D341Med (cell line): ENCODE measurements at regions not wholly inside any gene's neighbourhood (a gene's known extent, or its start where the extent isn't known, plus 50 kb on each side); places are given as distances from the start of the nearest gene placed in this dataset.
"Not testable (repeated sequence)": the region's sequence is repeated elsewhere in the genome, so short reads cannot be mapped to it uniquely, and the experiment has no call there.

ENCODE experiments used
- DNase-seq: peaks from one replicate; pipeline ENCODE4 v3.0.0; 2012; ENCODE audit warnings: low spot score

DNA sequence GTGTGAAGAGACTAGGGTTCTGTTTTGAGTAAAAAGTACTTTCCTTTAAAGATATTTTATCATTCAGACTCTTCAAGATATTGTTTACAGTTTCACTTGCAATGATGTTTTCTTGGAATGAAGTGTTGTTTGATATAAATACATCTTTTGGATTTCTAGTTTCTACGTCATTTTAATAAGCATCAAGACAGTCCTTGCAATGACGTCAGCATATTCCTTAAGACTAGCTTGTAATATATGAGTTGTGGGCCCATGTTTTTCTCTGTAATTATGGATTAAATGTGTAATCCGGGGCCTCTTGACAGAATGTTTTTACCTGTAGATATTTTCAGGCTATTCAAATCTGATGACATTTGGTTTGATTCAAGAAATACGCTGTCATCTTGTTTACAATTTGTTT lies 66.1 kb downstream of the RBMX2 start:
- peak; percentile 10 for DNase-seq

DNA sequence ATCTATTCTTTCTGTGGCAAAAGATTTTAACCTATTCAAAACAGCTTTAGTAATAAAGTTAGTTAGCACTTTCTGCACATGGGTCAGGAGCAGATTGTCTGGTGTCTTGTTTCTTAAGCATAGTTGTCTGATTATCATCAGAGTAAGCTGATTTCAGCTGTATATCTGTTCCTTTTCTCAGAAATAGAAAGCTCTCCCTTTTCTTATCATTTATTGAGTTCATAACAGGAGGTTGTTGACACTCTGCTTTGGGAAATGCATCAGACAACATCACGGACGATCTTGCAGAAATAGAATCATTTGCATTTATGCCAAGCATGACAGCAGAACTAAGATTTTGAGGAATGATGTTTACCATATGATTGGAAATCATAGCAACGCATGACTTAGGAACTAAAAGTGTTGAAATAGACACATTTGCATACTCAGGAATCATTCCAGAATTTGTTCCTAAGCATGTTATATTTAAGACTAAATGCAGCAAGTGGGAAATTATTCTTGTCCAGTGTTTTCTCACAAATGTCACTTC lies 66.7 kb downstream of the RBMX2 start:
- no peak for DNase-seq

DNA sequence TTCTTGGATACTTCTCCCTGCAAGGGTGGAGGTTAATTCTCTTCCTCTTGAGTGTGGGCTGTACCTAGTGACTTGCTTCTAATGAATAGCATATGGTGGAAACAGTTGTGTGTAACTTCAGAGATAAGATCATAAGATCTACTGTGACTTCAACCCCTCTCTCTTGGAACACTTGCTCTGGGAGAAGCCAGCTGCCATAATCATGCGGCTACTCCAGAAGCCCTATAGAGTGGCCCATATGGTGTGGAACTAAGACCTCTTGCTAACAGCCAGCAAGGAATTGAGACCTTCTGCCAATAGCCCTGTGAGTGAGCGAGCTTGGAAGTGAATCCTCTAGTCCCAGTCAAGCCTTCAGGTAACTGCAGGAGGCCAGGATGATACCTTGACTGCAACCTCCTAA lies 81.1 kb downstream of the RBMX2 start:
- DNase-seq: no peak

DNA sequence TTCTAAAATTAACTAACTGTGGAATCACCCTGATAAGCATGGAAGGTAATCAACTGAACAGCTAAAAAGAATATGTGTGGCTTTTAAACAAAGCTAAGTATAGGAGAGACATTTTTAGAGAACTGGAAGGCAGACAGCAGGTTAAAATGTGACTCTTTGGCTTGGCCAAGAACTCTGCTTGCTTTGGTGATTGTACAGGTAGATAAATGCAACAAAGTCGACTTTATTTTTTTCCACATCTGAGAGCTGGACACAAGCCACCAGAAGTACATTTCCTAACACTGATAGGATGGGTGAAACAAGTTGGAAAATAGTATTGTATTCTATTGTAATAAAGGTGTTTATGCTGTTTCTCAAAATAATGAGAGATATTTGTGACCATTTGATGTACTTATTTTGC lies 84.1 kb downstream of the RBMX2 start:
- DNase-seq: no peak

DNA sequence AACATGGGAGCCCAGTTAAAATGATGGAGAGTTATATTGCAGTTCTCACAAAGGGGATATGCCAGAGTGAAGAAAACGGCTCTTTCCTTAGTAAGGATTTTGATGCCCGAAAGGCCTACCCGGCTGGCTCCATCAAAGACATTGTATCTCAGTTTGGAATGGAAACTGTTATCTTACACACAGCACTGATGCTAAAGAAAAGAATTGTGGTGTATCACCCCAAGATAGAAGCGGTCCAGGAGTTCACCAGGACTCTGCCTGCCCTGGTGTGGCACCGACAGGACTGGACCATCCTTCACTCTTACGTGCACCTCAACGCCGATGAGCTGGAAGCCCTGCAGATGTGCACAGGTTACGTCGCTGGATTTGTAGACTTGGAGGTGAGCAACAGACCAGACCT lies 93.7 kb downstream of the RBMX2 start:
- DNase-seq: not testable (repeated sequence)

DNA sequence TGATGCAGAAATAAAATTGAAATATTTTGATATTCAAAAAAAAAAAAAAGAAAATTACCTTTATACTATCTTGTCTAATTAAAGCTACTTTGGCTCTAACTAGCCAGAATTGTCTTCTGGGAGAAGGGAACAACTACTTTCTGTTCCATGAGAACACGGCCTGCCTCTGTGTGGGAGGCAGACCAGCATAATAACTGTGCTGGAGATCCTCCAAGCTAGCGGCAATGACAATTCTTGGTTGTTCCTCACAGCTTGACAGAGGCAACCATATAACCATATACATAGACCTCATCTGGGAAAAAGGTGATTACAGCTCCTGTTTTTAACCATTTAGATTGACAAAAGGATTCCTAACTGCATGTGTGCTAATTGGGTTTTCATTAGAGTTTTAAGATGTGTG lies 95.7 kb downstream of the RBMX2 start:
- no peak for DNase-seq

DNA sequence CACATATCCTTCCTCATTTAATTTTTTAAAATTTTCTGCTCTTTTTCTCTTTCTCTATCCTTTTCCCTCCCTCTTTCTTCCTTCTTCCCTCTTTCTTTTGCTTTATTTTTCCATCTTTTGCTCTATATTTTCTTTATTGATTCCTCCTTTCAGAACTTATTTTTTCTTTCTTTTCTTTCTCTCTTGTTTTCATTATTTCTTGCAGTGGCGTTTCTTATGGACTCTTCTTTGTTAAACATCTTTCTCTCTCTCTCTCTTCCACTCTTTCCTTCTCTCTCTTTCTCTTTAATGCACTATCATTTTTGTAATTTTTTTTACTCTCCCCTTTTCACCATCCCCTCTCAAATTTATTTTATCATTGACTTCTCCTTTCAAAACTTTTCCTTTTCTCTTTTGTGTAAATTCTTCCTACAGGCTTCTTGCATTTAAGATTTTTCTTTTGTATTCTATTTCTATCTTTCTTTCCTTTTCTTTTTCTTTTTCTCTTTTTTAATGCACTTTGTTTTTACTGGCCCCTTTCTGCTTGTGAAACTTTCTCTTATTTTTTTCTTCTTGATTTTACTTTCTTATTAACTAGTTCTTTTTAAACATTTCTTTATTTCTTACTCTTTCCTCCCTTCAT lies 97.0 kb downstream of the RBMX2 start:
- DNase-seq: no peak

DNA sequence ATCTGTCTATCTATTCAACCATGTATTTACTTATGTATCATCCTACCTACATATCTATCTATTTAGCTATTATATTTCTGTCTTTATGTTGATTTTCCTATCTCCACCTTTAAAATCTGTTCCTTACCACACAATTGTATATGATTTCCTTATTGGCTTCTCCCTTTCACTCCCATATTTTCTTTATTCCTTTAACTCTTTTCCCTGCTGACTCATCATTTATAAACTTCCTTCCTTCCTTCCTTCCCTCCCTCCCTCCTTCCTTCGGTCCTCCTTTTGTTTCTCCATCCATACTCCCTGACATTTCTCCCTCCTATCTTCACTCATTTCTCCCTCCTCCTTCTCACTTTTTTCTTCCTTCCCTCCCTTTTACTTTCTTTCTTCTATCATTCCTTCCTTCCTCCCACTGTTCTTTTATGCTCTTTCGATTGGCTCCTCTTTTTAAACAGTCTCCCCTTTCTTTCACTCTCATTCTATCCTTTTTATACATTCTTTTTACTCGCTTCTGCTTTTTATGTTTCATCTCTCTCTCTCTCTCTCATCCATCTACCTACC lies 100.3 kb downstream of the RBMX2 start:
- no peak for DNase-seq

DNA sequence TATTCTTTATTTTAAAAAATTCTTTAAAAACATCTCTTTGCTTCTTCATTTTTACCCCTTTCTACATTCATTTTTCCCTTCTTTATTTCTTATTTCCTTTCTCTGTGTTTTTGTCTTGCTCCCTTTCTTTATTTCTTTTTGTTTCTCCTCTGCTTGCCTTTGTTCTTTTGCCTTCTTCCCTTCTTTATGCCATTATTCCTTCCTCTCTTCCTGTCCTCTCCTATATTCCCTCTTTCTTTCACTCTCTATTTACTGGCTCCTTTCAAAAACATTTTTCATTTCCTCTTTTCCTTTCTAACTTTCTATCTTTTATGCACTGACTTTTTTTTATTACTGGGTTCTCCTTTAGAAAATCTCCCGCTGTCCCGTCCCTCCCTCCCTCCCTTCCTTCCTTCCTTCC lies 102.2 kb downstream of the RBMX2 start:
- DNase-seq: no peak

DNA sequence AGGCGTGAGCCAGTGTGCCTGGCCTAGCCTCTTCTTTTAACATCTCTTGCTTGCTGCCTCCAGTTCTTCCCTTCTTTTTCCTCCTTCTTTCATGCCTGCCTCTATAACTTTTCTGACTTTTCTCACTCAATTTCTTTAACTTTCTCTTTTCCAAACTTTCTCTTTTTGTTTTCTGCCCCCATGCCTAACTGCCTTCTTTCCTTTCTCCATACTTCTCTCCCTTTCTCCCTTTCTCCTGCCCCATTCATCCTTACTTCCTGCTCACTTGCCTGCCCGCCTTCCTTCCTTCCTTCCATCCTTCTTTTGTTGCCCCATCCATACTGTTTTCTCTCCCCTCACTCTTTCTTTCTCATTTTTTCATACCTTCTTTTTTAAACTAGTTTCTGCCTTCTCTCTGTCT lies 105.2 kb downstream of the RBMX2 start:
- no peak for DNase-seq

DNA sequence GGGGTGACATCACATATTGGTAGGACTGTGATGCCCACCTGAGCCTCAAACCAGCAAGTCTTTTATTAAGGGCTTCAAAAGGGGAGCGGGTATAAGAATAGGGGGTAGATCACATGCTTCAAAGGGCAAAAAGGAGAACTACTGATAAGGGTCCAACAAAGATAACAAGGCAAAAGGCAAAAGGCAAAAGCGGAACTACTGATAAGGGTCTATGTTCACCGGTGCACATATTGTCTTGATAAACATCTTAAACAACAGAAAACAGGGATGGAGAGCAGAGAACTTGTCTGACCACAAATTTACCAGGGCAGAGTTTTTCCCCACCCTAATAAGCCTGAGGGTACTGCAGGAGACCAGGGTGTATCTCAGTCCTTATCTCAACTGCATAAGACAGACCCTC lies 110.7 kb downstream of the RBMX2 start:
- not testable (repeated sequence) for DNase-seq

DNA sequence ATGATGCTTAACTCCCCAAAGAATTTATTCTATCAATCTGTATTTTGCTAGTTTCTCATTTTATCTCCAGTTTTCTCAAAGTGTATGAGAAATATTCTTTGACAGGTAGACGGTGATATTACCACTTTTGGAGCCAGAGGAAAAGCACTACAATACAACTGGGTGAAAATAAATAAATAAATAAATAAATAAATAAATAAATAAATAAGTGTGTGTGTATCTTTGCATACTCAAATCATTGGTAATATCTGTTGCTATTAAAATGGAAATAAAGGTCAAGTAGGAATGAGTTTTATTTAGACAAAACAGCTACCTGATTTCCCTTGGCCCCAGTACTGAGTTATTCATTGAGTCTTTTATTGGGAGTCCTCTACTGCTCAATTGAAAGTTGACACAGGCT lies 114.3 kb downstream of the RBMX2 start:
- no peak for DNase-seq

DNA sequence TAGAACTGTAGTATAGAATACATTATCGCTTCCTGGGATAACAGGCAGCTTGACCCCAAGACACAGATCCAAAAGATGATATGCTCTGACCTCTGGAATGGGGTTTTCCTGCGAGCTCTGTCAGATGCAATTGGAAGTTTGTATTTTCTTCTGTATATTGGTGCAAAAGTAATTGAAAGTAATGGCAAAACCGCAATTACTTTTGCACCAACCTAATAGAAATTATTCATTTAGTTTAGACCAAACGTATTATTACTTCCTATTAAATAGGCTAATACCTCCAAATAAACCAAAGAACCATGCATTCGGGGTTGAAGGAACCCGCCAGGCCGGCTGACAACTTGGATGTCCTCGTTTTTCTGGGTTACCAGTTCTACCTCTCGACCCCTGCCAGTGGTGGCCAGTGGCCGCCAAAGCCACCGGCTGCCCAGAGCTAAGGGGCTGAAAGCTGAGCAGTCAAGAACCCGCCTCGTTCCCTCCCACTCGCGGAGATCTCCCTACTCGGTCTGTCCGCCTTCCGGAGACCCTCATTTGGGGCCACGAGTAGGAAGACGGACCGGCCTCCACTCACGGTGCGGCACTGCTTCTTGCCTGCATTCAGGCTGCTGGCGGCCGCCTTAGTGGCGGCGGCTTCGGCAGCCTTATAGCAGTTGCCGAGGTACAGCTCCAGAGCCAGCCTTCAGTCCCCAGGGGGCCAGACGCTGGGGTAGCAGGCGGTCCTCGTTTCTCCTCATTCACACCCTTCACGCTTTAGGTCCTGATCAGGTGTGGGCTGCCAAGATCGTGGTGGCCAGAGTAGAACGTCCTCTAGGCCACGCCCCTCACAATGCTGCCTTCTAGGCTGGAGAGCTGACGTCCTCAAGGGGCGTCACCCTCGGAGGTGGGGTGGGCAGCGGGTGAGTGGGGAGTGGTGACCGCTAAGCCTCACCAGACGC lies 121.9 kb downstream of the RBMX2 start:
- DNase-seq: peak; percentile 64

DNA sequence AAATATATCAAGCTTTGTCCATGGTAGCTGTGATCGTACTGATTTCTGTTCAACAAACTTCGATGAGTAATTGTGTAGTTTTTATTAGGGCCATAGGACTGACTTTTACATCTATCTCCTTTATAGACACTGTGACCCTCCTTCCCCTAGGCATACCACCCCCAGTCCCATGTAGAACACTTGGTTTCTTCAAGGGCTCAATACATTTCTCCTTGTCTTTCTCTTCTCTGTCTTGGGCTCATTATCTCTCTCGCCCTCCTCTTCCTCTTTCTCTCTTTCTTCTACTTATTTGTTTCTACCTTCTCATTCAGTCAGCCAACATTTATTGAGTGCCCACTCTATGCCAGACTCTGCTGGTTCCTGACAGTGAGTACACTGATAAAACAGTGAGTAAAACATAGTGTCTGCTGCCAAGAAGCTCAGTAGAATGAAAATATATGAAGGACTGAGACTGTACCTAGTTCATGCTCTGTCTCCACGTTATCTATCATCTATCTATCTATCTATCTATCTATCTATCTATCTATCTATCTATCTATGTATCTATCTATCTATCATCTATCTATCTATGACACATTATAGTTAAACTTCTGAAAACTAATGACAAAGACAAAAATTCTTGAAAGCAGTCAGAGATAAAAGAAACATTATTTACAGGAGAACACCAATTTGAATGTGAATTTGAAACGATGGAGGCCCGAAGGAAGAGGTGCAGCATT lies 122.8 kb downstream of the RBMX2 start:
- no peak for DNase-seq

DNA sequence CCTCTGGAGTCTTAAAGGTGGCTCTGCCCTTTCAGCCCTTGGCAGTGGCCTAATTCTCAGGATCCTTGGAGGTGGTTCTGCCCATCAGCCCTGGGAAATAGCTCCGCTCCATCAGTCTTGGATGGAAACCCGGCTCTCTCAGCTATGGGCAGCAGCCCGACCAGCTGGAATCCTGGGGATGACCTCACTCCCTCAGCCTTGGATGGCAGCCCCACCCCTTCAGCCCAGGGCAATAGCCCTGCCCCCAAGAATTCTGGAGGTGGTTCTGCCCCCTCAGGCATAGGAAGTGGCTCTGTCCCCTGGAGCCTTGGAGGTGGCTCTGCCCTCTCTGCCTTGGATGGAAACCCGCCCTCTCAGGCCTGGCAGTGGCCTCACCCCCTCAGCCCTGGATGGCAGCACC lies 127.7 kb downstream of the RBMX2 start:
- no peak for DNase-seq

DNA sequence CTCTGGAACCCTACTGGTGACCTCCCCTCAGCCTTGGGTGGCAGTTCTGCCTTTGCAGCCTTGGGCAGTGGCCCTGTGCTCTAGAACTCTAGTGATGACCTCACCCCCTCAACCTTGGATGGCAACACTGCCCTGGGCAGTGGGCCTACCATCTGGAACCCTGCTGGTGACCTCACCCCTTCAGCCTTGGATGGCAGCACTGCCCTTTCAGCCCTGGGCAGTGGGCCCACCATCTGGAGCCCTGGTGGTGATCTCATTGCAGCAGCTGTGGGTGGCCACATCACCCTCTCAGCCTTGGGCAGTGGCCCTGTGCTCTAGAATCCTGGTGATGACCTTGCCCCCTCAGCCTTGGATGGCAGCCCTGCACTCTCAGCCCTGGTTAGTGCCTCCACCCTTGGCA lies 129.3 kb downstream of the RBMX2 start:
- no peak for DNase-seq

DNA sequence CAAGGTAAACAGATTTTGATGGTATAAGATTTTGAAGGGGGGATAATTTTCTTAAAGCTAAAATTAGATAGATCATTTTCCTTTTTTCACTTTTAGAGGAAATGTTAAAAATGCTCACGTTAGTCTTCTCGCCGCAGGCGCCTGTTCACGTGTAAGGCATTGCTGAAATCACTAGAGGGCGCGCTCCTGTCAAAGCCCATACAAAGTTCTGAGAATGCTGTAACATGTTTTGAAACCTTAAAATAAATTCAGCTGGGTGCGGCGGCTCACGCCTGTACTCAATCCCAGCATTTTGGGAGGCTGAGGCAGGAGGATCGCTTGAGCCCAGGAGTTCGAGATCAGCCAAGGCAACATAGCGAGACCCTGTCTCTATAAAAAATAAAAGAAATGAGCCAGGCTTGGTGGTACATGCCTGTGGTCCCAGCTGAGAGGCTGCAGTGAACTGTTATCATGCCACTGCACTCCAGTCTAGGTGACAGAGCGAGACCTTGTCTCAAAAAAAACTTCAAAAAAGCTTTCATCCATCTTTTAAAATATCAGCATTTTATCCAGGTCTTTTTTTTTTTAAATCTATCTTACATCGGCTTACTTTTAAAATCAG lies 138.0 kb downstream of the RBMX2 start:
- DNase-seq: peak; percentile 58

DNA sequence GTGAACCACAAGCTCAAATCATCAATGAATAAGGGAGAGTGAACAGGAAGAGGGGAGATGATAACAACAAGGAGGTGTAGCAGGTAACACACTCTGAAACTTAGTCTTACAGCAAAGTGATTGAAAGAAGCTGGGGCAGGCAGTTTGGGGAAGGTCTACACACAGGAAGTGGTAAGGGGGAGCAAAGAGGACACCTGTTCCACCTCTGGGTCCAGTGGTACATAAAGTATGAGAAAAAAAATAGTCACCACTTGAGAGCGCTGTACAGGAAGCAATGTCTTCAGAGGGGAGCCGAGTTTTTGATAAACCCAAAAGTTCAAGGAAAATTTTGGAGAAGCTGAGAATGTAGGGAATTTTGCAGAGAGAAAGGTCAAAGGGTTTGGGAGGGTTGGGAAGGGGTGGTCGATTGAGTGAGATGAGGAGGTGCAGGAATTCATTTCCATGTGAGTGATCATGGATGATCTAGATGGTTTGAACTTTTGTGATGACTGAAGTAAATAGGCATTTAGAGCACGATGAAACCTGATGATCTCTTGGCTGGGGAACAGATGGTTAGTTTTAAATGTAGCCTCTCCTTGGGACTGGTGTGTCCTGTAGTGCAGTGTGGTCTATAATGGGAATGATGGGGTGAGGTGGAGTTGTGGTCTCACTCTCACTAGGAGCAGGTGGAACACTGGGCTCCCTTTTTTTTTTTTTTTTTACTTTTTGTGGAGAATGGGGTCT lies 142.0 kb downstream of the RBMX2 start:
- DNase-seq: no peak

DNA sequence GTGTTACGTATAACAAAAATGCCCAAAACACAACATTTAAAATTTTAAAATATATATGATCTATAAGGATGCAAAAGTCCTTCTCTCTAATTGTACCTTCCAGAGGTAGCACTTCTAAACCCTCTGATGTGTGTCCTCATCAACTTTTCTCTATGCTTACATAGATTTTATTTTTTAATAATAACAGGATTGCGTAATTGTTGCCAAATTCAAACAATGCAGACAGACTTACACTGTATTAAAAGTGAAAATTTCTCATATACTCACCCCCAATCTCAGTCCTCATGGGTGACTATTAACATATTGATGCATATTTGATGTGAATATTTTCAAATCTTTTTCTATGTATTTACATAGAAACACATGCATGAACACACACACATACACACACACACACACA lies 144.0 kb downstream of the RBMX2 start:
- no peak for DNase-seq

DNA sequence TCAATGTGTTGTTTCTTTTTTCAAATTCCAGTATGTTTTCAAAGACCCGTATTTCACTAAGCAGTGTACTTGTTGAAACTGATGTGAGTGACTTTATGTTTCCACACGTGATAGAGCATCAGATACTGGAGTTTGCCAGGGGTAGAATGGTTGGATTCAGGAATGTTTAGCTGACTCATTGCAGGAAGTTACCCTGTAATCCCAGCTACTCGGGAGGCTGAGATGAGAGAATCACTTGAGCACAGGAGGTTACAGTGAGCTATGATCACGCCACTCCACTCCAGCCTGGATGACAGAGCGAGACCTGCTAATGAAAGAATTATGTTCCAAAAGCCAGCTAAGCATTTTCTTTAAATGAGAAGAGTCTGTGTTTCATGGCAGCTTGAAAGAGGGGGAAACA lies 147.6 kb downstream of the RBMX2 start:
- DNase-seq: not testable (repeated sequence)

DNA sequence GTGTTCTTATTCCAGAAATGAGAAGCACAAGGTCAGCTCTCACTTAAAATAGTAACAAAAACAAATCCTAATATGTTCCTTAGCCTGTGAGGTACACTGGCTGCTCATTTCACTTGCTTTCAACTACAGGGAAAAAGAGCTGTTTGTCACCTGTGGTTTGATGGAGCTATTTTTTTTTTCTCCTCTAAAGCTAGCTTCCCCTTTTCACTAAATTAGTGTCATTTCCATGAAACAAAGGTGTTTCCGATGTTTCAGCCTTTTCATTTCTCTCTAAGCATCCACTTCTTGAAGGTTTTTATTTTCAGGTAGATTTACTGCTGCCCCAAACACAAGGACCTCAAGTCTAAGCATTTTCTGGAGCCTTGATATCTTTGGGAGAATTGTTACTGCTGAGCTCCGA lies 148.6 kb downstream of the RBMX2 start:
- DNase-seq: no peak
